GM23248 (cell line): ENCODE measurements at regions not wholly inside any gene's neighbourhood (a gene's known extent, or its start where the extent isn't known, plus 50 kb on each side); places are given as distances from the start of the nearest gene placed in this dataset.

Source experiments
- DNase-seq: peaks from one replicate; pipeline ENCODE4 v3.0.0-alpha.2; 2015
- H2AFZ ChIP-seq: fragments of 200-600 bp; sonication (generic); 2 replicates; pipeline ENCODE4 v1.6.1; 2016; ENCODE audit warnings: antibody characterized with exemption
- H3F3A ChIP-seq: fragments of 200-600 bp; sonication (generic); 2 replicates; pipeline ENCODE4 v1.6.1; 2016; ENCODE audit warnings: mild to moderate bottlenecking, antibody characterized with exemption, mixed run types; ENCODE audit not compliant: insufficient read depth
- H3K27ac ChIP-seq: fragments of 200-600 bp; sonication (generic); 2 replicates; pipeline ENCODE4 v1.5.1; 2016; ENCODE audit warnings: mild to moderate bottlenecking
- H3K27me3 ChIP-seq: fragments of 200-600 bp; sonication (generic); replicated peaks from 2 replicates; pipeline ENCODE4 v1.6.1; 2016; ENCODE audit warnings: mild to moderate bottlenecking; ENCODE audit not compliant: insufficient read depth
- H3K36me3 ChIP-seq: fragments of 200-600 bp; sonication (generic); 2 replicates; pipeline ENCODE4 v1.6.1; 2016; ENCODE audit warnings: low read depth, mild to moderate bottlenecking
- H3K4me1 ChIP-seq: fragments of 200-600 bp; sonication (generic); 2 replicates; pipeline ENCODE4 v1.6.1; 2016; ENCODE audit warnings: mild to moderate bottlenecking; ENCODE audit not compliant: insufficient read depth
- H3K4me2 ChIP-seq: fragments of 200-600 bp; sonication (generic); one replicate; pipeline ENCODE4 v1.6.1; 2016; ENCODE audit warnings: mild to moderate bottlenecking; ENCODE audit not compliant: unreplicated experiment
- H3K4me3 ChIP-seq: fragments of 200-600 bp; sonication (generic); 2 replicates; pipeline ENCODE4 v1.5.1; 2016; ENCODE audit warnings: mild to moderate bottlenecking
- H3K79me2 ChIP-seq: fragments of 200-600 bp; sonication (generic); 2 replicates; pipeline ENCODE4 v1.6.1; 2016; ENCODE audit warnings: mild to moderate bottlenecking; ENCODE audit not compliant: insufficient read depth
- H3K9ac ChIP-seq: fragments of 200-600 bp; sonication (generic); 2 replicates; pipeline ENCODE4 v1.6.1; 2016; ENCODE audit warnings: mild to moderate bottlenecking
- H3K9me2 ChIP-seq: fragments of 200-600 bp; sonication (generic); 2 replicates; pipeline ENCODE4 v1.6.1; 2016; ENCODE audit warnings: mixed run types, mild to moderate bottlenecking, moderate library complexity; ENCODE audit not compliant: insufficient read depth
- H3K9me3 ChIP-seq: fragments of 200-600 bp; sonication (generic); one replicate; pipeline ENCODE4 v1.6.1; 2017; ENCODE audit warnings: low read depth
- H4K20me1 ChIP-seq: fragments of 200-600 bp; sonication (generic); 2 replicates; pipeline ENCODE4 v1.6.0; 2016; ENCODE audit not compliant: insufficient read depth
- EZH2 ChIP-seq: fragments of 200-600 bp; sonication (generic); IDR thresholded peaks from 2 replicates; pipeline ENCODE4 v1.6.1; 2018; ENCODE audit warnings: antibody characterized with exemption, mild to moderate bottlenecking; ENCODE audit not compliant: insufficient read depth, poor library complexity, severe bottlenecking
- EZH2phosphoT487 ChIP-seq: fragments of 200-600 bp; sonication (generic); IDR thresholded peaks from 2 replicates; pipeline ENCODE4 v1.6.1; 2018; ENCODE audit warnings: antibody characterized with exemption, moderate library complexity, mild to moderate bottlenecking, low read depth; ENCODE audit not compliant: insufficient read depth
- WGBS, 2 experiments: methylation state at CpG; one replicate each; pipeline ENCODE4 v1.1.6; 2015 to 2017; ENCODE audit warnings: low lambda C conversion rate in 2 of 2, low coverage in 1 of 2; ENCODE audit errors: missing lambda C conversion rate in 2 of 2; 5-methylcytosine and 5-hydroxymethylcytosine counted together
- in situ Hi-C: fragments of 300-500 bp; cut with MboI; formaldehyde crosslinking; loops from 2 replicates; pipeline ENCODE4 v1.15.0; 2020

- TF ChIP-seq EZH2 (no peak), EZH2phosphoT487 (no peak)
- Histone ChIP-seq H3K9ac (no peak overlapping the region), H4K20me1 (no peaks in the 10 kb centered on the region), H3K79me2 (no peaks in the 10 kb centered on the region), H3K27ac (no peak overlapping the region), H3F3A (no peaks in the 10 kb centered on the region), H3K9me3 (no peaks in the 10 kb centered on the region), H3K27me3 (no peaks in the 10 kb centered on the region), H3K4me1 (no peaks in the 10 kb centered on the region), H3K4me2 (no peak overlapping the region), H3K36me3 (no peaks in the 10 kb centered on the region), H3K4me3 (no peak overlapping the region), H3K9me2 (no peaks in the 10 kb centered on the region), H2AFZ (no peak overlapping the region)
- in situ Hi-C loops, result no loop called here
- DNase-seq, result no peak
- WGBS, 2 experiments, result 69 to 77% methylated on average over 3 of the region's 3 CpGs
Observed at GRCh38 chr1:70911861-70912260, 135.8 kb downstream of the PTGER3 start.

DNA sequence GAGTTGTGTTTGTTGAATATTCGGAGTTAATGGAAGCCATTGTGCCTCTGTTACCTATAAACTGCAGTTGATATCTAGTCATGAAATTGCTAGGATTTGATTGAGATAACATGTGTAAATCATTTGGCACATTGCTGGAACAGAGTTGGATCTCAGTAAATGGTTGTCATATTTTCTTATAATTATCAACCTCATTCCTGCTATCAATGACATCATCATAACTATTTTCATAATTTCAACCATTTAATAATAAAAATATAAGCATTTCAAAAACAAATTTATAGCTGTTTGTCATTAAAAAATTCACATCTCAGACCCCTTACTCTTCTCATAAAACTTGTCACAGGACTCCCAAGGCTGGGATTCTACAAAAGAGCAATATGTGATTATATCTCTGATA, 133.4 kb downstream of the PTGER3 start:
- WGBS, 2 experiments, result 82 to 93% methylated on average over 1 of the region's 1 CpG

DNA sequence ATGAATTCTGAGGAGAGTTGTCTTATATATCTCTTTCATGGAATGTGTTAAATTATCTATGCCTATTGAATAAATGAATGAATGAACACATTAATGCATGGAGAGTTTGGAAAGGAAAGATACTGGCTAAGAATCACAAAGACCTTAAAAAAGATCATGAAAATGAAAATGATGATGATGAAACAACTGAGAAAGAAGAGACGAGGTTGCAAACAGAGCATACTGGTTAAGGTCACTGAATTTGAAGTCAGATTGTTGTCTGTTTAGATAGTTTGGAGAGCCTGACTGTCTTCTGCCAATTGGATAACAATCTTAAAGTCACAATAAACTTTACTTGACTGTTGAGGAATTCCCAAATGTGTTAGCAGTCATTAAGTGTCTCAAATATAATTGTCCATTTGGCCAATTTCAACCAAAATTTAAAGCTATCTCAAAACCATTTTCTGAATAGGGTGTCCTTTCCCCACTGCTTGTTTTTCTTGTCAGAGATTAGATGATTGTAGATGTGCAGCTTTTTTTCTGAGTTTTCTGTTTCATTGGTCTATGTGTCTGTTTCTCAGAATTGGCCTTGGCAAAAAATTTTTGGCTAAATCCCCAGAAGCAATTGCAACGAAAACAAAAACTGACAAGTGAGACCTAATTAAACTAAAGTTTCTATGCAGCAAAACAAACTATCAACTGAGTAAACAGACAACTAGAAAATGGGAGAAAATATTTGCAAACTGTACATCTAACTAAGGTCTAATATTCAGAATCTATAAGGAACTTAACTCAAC, 132.2 kb downstream of the PTGER3 start:
- in situ Hi-C loops, result no loop called here
- H4K20me1 ChIP-seq, result no peaks in the 10 kb centered on the region

More for the DNA sequence above, 133.4 kb downstream of the PTGER3 start:
- H4K20me1 ChIP-seq, result no peaks in the 10 kb centered on the region
- no peak overlapping the region for H3K9ac ChIP-seq
- H3K4me3 ChIP-seq, result no peak overlapping the region
- no peak for DNase-seq
- H3K27me3 ChIP-seq, result no peaks in the 10 kb centered on the region
- H3K9me2 ChIP-seq, result no peaks in the 10 kb centered on the region
- H3K4me1 ChIP-seq, result no peaks in the 10 kb centered on the region
- H3K9me3 ChIP-seq, result no peaks in the 10 kb centered on the region
- H3K27ac ChIP-seq, result no peak overlapping the region
- H3K79me2 ChIP-seq, result no peaks in the 10 kb centered on the region
- TF ChIP-seq EZH2phosphoT487, result no peak
- no peak for TF ChIP-seq EZH2
- H2AFZ ChIP-seq, result no peak overlapping the region
- in situ Hi-C loops, result no loop called here
- H3K36me3 ChIP-seq, result no peaks in the 10 kb centered on the region
- no peaks in the 10 kb centered on the region for H3F3A ChIP-seq
- H3K4me2 ChIP-seq, result no peak overlapping the region

GRCh38 chr1:70916034-70916427, 131.6 kb downstream of the PTGER3 start:
- no peak overlapping the region for H3K27ac ChIP-seq
- no peaks in the 10 kb centered on the region for H3F3A ChIP-seq
- no peaks in the 10 kb centered on the region for H3K9me3 ChIP-seq
- no peaks in the 10 kb centered on the region for H3K9me2 ChIP-seq
- no peaks in the 10 kb centered on the region for H3K27me3 ChIP-seq
- no peaks in the 10 kb centered on the region for H3K36me3 ChIP-seq
- in situ Hi-C loops, result no loop called here
- no peak for TF ChIP-seq EZH2phosphoT487
- no peak for TF ChIP-seq EZH2
- no peak for DNase-seq
- no peaks in the 10 kb centered on the region for H3K79me2 ChIP-seq
- no peaks in the 10 kb centered on the region for H3K4me1 ChIP-seq
- no peak overlapping the region for H3K4me2 ChIP-seq
- no peak overlapping the region for H3K9ac ChIP-seq
- H2AFZ ChIP-seq, result no peak overlapping the region
- H4K20me1 ChIP-seq, result no peaks in the 10 kb centered on the region
- H3K4me3 ChIP-seq, result no peak overlapping the region
- WGBS, 2 experiments, result 4 to 10% methylated on average over 2 of the region's 2 CpGs

More for the DNA sequence above, 132.2 kb downstream of the PTGER3 start:
- H3F3A ChIP-seq, result no peaks in the 10 kb centered on the region
- H2AFZ ChIP-seq, result no peak overlapping the region
- H3K4me2 ChIP-seq, result no peak overlapping the region
- no peaks in the 10 kb centered on the region for H3K79me2 ChIP-seq
- no peaks in the 10 kb centered on the region for H3K27me3 ChIP-seq
- H3K4me1 ChIP-seq, result no peaks in the 10 kb centered on the region
- no peak for DNase-seq
- H3K9me3 ChIP-seq, result no peaks in the 10 kb centered on the region
- H3K9ac ChIP-seq, result no peak overlapping the region
- no peak overlapping the region for H3K27ac ChIP-seq
- no peaks in the 10 kb centered on the region for H3K36me3 ChIP-seq
- WGBS, 2 experiments, result 20 to 22% methylated on average over 2 of the region's 2 CpGs
- H3K9me2 ChIP-seq, result no peaks in the 10 kb centered on the region
- H3K4me3 ChIP-seq, result no peak overlapping the region
- no peak for TF ChIP-seq EZH2
- TF ChIP-seq EZH2phosphoT487, result no peak
